Skeletal muscle tissue (tissue), 3 donors: ENCODE measurements at regions not wholly inside any gene's neighbourhood (a gene's known extent, or its start where the extent isn't known, plus 50 kb on each side); places are given as distances from the start of the nearest gene placed in this dataset.

Experiments used
- H3K27ac ChIP-seq: one replicate; pipeline ENCODE4 v1.7.0; 2013; ENCODE audit warnings: mild to moderate bottlenecking, low read depth, low read length, inconsistent platforms
- H3K27me3 ChIP-seq, 3 donors: one replicate each; pipeline ENCODE4 v1.7.0; 2013; ENCODE audit warnings: low read length in 3 of 3; ENCODE audit not compliant: control insufficient read depth in 3 of 3, insufficient read depth in 3 of 3
- H3K36me3 ChIP-seq, 3 donors: one replicate each; pipeline ENCODE4 v1.7.0; 2013; ENCODE audit warnings: low read length in 3 of 3; ENCODE audit not compliant: control insufficient read depth in 3 of 3, insufficient read depth in 3 of 3
- H3K4me1 ChIP-seq, 3 donors: one replicate each; pipeline ENCODE4 v1.7.0; 2013; ENCODE audit warnings: low read length in 3 of 3, mild to moderate bottlenecking in 3 of 3; ENCODE audit not compliant: control insufficient read depth in 3 of 3, insufficient read depth in 3 of 3
- H3K4me3 ChIP-seq, 3 donors: one replicate each; pipeline ENCODE4 v1.7.0; 2013; ENCODE audit warnings: low read length in 3 of 3
- H3K9ac ChIP-seq, 3 donors: one replicate each; pipeline ENCODE4 v1.7.0; 2013; ENCODE audit warnings: low read length in 3 of 3, mild to moderate bottlenecking in 3 of 3, moderate library complexity in 2 of 3, low read depth in 1 of 3
- H3K9me3 ChIP-seq, 3 donors: one replicate each; pipeline ENCODE4 v1.7.0; 2013; ENCODE audit warnings: low read length in 3 of 3; ENCODE audit not compliant: control insufficient read depth in 3 of 3
- donor health status: Osteomylitis.

- no peaks in the 10 kb centered on the region for H3K27me3 ChIP-seq
- no peak overlapping the region for H3K27ac ChIP-seq
- H3K9me3 ChIP-seq, result no peaks in the 10 kb centered on the region
- H3K4me1 ChIP-seq, result no peaks in the 10 kb centered on the region
- no peaks in the 10 kb centered on the region for H3K36me3 ChIP-seq
- H3K9ac ChIP-seq, result no peak overlapping the region
- no peak overlapping the region for H3K4me3 ChIP-seq
Measured at GRCh38 chr17:55620023-55620422, 102.6 kb downstream of the TMEM100 start.

- no peak overlapping the region for H3K27ac ChIP-seq
- no peaks in the 10 kb centered on the region for H3K4me1 ChIP-seq
- H3K27me3 ChIP-seq, result no peaks in the 10 kb centered on the region
- H3K36me3 ChIP-seq, result no peaks in the 10 kb centered on the region
- no peak overlapping the region for H3K9ac ChIP-seq
- no peaks in the 10 kb centered on the region for H3K9me3 ChIP-seq
- H3K4me3 ChIP-seq, result no peak overlapping the region
Measured at GRCh38 chr17:55617441-55617840, 105.2 kb downstream of the TMEM100 start.

GRCh38 chr17:55614061-55614460 lies 102.8 kb upstream of the SMIM36 start:
- H3K36me3 ChIP-seq, result no peaks in the 10 kb centered on the region
- H3K9ac ChIP-seq, result no peak overlapping the region
- H3K4me1 ChIP-seq, result no peaks in the 10 kb centered on the region
- no peaks in the 10 kb centered on the region for H3K9me3 ChIP-seq
- no peaks in the 10 kb centered on the region for H3K27me3 ChIP-seq
- no peak overlapping the region for H3K27ac ChIP-seq
- H3K4me3 ChIP-seq, result no peak overlapping the region

- no peak overlapping the region for H3K4me3 ChIP-seq
- no peaks in the 10 kb centered on the region for H3K27me3 ChIP-seq
- no peaks in the 10 kb centered on the region for H3K36me3 ChIP-seq
- no peaks in the 10 kb centered on the region for H3K4me1 ChIP-seq
- no peak overlapping the region for H3K27ac ChIP-seq
- no peaks in the 10 kb centered on the region for H3K9me3 ChIP-seq
- no peak overlapping the region for H3K9ac ChIP-seq
Measured at GRCh38 chr17:55612691-55613141, 101.5 kb upstream of the SMIM36 start.

GRCh38 chr17:55607731-55608341 lies 96.6 kb upstream of the SMIM36 start:
- Histone ChIP-seq H3K27ac (no peak overlapping the region), H3K36me3 (no peaks in the 10 kb centered on the region), H3K9me3 (no peaks in the 10 kb centered on the region), H3K4me3 (no peak overlapping the region), H3K27me3 (no peaks in the 10 kb centered on the region), H3K4me1 (peaks cover 0 to 3% (median 0%) of the 10 kb centered on the region in 3 donors), H3K9ac (no peak overlapping the region)

GRCh38 chr17:55606488-55606815 lies 95.2 kb upstream of the SMIM36 start:
- no peaks in the 10 kb centered on the region for H3K9me3 ChIP-seq
- no peak overlapping the region for H3K9ac ChIP-seq
- no peak overlapping the region for H3K27ac ChIP-seq
- H3K36me3 ChIP-seq, result no peaks in the 10 kb centered on the region
- no peak overlapping the region for H3K4me3 ChIP-seq
- H3K27me3 ChIP-seq, result no peaks in the 10 kb centered on the region
- H3K4me1 ChIP-seq, result peaks cover 0 to 3% (median 0%) of the 10 kb centered on the region in 3 donors

- Histone ChIP-seq H3K27me3 (no peaks in the 10 kb centered on the region), H3K4me3 (no peak overlapping the region), H3K36me3 (no peaks in the 10 kb centered on the region), H3K9ac (no peak overlapping the region), H3K9me3 (no peaks in the 10 kb centered on the region), H3K27ac (no peak overlapping the region), H3K4me1 (peaks cover 0 to 3% (median 0%) of the 10 kb centered on the region in 3 donors)
Measured at GRCh38 chr17:55605705-55606487, 94.6 kb upstream of the SMIM36 start.

GRCh38 chr17:55601874-55602364 lies 90.7 kb upstream of the SMIM36 start:
- no peaks in the 10 kb centered on the region for H3K36me3 ChIP-seq
- H3K27ac ChIP-seq, result no peak overlapping the region
- H3K9me3 ChIP-seq, result peaks cover 0 to 7% (median 2%) of the 10 kb centered on the region in 3 donors
- peaks cover 0 to 3% (median 0%) of the 10 kb centered on the region in 3 donors for H3K4me1 ChIP-seq
- no peak overlapping the region for H3K4me3 ChIP-seq
- H3K9ac ChIP-seq, result no peak overlapping the region
- no peaks in the 10 kb centered on the region for H3K27me3 ChIP-seq

- Histone ChIP-seq H3K9me3 (peaks cover 0 to 7% (median 2%) of the 10 kb centered on the region in 3 donors), H3K4me3 (no peak overlapping the region), H3K36me3 (no peaks in the 10 kb centered on the region), H3K4me1 (no peaks in the 10 kb centered on the region), H3K27me3 (no peaks in the 10 kb centered on the region), H3K9ac (no peak overlapping the region), H3K27ac (no peak overlapping the region)
Measured at GRCh38 chr17:55598495-55598894, 87.2 kb upstream of the SMIM36 start.

- H3K4me3 ChIP-seq, result no peak overlapping the region
- H3K9me3 ChIP-seq, result no peaks in the 10 kb centered on the region
- H3K36me3 ChIP-seq, result no peaks in the 10 kb centered on the region
- peaks cover 0 to 10% (median 8%) of the 10 kb centered on the region in 3 donors for H3K4me1 ChIP-seq
- H3K27ac ChIP-seq, result no peak overlapping the region
- H3K27me3 ChIP-seq, result no peaks in the 10 kb centered on the region
- H3K9ac ChIP-seq, result no peak overlapping the region
Measured at GRCh38 chr17:55588446-55589242, 77.4 kb upstream of the SMIM36 start.
